ENCODE measurements at regions not wholly inside any gene's neighbourhood (a gene's known extent, or its start where the extent isn't known, plus 50 kb on each side); places are given as distances from the start of the nearest gene placed in this dataset.
A peak's percentile ranks its signal among the peaks of the same experiment; 100 is the strongest.
"Not testable (repeated sequence)": the region's sequence is repeated elsewhere in the genome, so short reads cannot be mapped to it uniquely, and the experiment has no call there.

GRCh38 chr3:20556661-20557060 lies 370.7 kb upstream of the SGO1 start:
- POLR2A ChIA-PET = no interaction called here
- FAIRE-seq (no peak), DNase-seq (ENCODE audit: low read depth in 1 of 2, low spot score in 1 of 2) (no peak)

GRCh38 chr3:20552605-20553275 lies 366.7 kb upstream of the SGO1 start:
- no peak overlapping the region for H3K27ac ChIP-seq
- ChIA-PET CTCF (no interaction called here), POLR2A (no interaction called here)
- no peak overlapping the region for H3K4me3 ChIP-seq
- FAIRE-seq = no peak
- no peaks in the 10 kb centered on the region for H3K4me1 ChIP-seq
- TF ChIP-seq JUNB (IDR thresholded peaks at IDR 0.05) (no peak), NFE2L2 (conservative IDR thresholded peaks at IDR 0.05; ENCODE audit: low read length) (no peak), HEYL (CRISPR knock-in tag; IDR thresholded peaks at IDR 0.05) (no peak), NPAS2 (CRISPR knock-in tag; IDR thresholded peaks at IDR 0.05; ENCODE audit: borderline replicate concordance) (no peak), MAZ (IDR thresholded peaks at IDR 0.05; ENCODE audit: borderline replicate concordance, low read depth, low read length) (no peak), KDM5A (IDR thresholded peaks at IDR 0.05) (no peak), EHMT2 (IDR thresholded peaks at IDR 0.05; ENCODE audit: low read depth) (no peak), FOSL2 (IDR thresholded peaks at IDR 0.05) (no peak), FOSL2 (CRISPR knock-in tag; IDR thresholded peaks at IDR 0.05) (no peak), EHF (CRISPR knock-in tag; IDR thresholded peaks at IDR 0.05) (no peak), MYC (IDR thresholded peaks at IDR 0.05; ENCODE audit: borderline replicate concordance, low read length) (no peak), ZC3H11A (IDR thresholded peaks at IDR 0.05) (no peak), MAX (IDR thresholded peaks at IDR 0.05) (no peak), HMGXB4 (CRISPR knock-in tag; IDR thresholded peaks at IDR 0.05; ENCODE audit: borderline replicate concordance) (no peak), RAD21 (conservative IDR thresholded peaks at IDR 0.05 in 1 of 2, IDR thresholded peaks at IDR 0.05 in 1 of 2) (no peak), CBX2 (IDR thresholded peaks at IDR 0.05; ENCODE audit: borderline replicate concordance, low read depth) (no peak)
- 15% methylated on average over 8 of the region's 16 CpGs for WGBS (ENCODE audit: missing lambda C conversion rate)
- ATAC-seq = peak in 1 of 2 experiments; percentile 60; a peak in 3 of 6 replicates
- H3K4me2 ChIP-seq = no peak overlapping the region
- no peaks in the 10 kb centered on the region for H3K9me3 ChIP-seq
- no peak for DNase-seq (ENCODE audit: low read depth in 1 of 2, low spot score in 1 of 2)

More at GRCh38 chr3:20556661-20557060, 370.7 kb upstream of the SGO1 start:
- no peaks in the 10 kb centered on the region for H3K9me3 ChIP-seq
- 44% methylated on average over 4 of the region's 4 CpGs for WGBS (ENCODE audit: missing lambda C conversion rate)
- H3K4me1 ChIP-seq = no peaks in the 10 kb centered on the region
- TF ChIP-seq CBX2 (IDR thresholded peaks at IDR 0.05; ENCODE audit: borderline replicate concordance, low read depth) = no peak
- no peak for TF ChIP-seq RCOR1 (IDR thresholded peaks at IDR 0.05; ENCODE audit: low read depth, low read length)
- no peak for TF ChIP-seq MAZ (IDR thresholded peaks at IDR 0.05; ENCODE audit: borderline replicate concordance, low read depth, low read length)
- no peak for TF ChIP-seq ZSCAN20 (CRISPR knock-in tag; IDR thresholded peaks at IDR 0.05)
- no peak for TF ChIP-seq EP300 (IDR thresholded peaks at IDR 0.05)
- TF ChIP-seq TFCP2L1 (CRISPR knock-in tag; IDR thresholded peaks at IDR 0.05) = no peak
- TF ChIP-seq CTCF (IDR thresholded peaks at IDR 0.05) = no peak
- no peak for TF ChIP-seq MAX (IDR thresholded peaks at IDR 0.05)
- H3K27ac ChIP-seq = no peak overlapping the region
- no peak for ATAC-seq
- no peak overlapping the region for H3K4me2 ChIP-seq
- CTCF ChIA-PET = no interaction called here
- no peak overlapping the region for H3K4me3 ChIP-seq

- CTCF ChIA-PET; H3K4me2 ChIP-seq; FAIRE-seq; H3K9me3 ChIP-seq; DNase-seq (ENCODE audit: low read depth in 1 of 2, low spot score in 1 of 2); POLR2A ChIA-PET; H3K4me3 ChIP-seq; ATAC-seq; H3K27ac ChIP-seq; H3K4me1 ChIP-seq: not testable (repeated sequence)
- 35% methylated on average over 7 of the region's 35 CpGs for WGBS (ENCODE audit: missing lambda C conversion rate)
Observed at GRCh38 chr3:20547361-20548269, 361.6 kb upstream of the SGO1 start.

All from A549 (cell line).